ENCODE measurements at regions not wholly inside any gene's neighbourhood (a gene's known extent, or its start where the extent isn't known, plus 50 kb on each side); places are given as distances from the start of the nearest gene placed in this dataset.

DNA sequence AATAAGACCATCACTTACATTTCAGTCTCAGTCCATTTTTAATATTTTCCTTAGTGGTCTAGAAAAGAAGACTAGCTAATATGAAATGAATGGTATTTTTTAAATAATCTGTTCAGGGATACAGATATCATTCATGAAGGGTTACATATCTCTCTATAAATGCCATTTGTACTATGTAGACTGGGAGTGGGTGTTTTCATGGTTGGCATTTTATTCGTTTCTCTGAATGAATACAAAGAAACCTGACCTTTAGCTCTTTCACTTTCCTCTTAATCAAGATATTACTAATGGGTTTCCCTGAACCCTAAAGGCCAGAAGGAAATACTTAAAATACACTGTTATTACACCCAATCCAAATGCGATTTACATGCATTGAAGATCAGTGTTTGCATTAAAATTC lies 788.9 kb downstream of the TBC1D32 start:
- in situ Hi-C loops (cut with HindIII; ENCODE audit: low sequenced_read_pairs): no loop called here
- no peak for DNase-seq (ENCODE audit: low read depth, low spot score)
- H3K4me3 ChIP-seq (ENCODE audit: low read depth, low read length): no peak overlapping the region
- TF ChIP-seq, protein P1, sequence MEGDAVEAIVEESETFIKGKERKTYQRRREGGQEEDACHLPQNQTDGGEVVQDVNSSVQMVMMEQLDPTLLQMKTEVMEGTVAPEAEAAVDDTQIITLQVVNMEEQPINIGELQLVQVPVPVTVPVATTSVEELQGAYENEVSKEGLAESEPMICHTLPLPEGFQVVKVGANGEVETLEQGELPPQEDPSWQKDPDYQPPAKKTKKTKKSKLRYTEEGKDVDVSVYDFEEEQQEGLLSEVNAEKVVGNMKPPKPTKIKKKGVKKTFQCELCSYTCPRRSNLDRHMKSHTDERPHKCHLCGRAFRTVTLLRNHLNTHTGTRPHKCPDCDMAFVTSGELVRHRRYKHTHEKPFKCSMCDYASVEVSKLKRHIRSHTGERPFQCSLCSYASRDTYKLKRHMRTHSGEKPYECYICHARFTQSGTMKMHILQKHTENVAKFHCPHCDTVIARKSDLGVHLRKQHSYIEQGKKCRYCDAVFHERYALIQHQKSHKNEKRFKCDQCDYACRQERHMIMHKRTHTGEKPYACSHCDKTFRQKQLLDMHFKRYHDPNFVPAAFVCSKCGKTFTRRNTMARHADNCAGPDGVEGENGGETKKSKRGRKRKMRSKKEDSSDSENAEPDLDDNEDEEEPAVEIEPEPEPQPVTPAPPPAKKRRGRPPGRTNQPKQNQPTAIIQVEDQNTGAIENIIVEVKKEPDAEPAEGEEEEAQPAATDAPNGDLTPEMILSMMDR (IDR thresholded peaks at IDR 0.05; ENCODE audit: low read depth, low read length): no peak

DNA sequence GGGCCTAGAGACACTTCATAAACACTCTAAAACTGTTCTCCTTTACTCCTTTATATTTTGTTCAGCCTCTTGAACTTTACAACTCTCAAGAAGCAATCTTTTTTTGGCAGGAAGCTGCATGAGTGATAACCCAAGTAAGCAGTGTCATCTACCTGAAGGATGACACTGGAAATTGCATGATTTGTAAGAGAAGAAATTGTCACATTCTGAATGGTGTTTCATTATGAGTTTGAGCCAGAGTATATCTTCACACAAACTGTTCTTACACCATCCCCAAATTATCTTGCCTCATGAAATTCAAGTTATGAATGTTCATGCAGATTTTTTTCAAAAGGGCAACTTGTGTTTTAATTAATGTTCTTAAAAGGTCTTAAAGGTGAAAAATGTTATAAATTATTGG lies 799.3 kb downstream of the TBC1D32 start:
- no peak overlapping the region for H3K4me3 ChIP-seq (ENCODE audit: low read depth, low read length)
- in situ Hi-C loops (cut with HindIII; ENCODE audit: low sequenced_read_pairs): no loop called here
- DNase-seq (ENCODE audit: low read depth, low spot score): no peak
- TF ChIP-seq, protein P1 (IDR thresholded peaks at IDR 0.05; ENCODE audit: low read depth, low read length): no peak

DNA sequence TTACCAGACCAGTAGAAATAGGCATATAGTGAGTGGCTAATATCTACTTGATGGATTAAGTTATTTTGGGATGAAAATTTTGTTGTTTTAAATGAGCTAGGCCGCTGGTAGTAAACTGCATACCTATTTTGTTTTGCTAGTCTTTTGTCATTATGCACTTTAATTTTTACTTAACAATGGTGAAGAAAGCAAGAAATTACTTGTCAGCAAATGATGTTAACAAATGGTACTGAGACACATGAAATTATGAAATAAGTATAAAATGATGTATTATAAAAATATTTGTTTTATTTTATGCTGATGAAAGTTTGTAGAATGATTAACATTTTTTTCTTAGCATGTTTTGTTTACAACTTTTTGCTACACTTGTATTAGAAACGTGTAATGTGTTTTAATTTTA lies 807.7 kb downstream of the TBC1D32 start:
- TF ChIP-seq, protein P1 (IDR thresholded peaks at IDR 0.05; ENCODE audit: low read depth, low read length): no peak
- no peak for DNase-seq (ENCODE audit: low read depth, low spot score)
- no peak overlapping the region for H3K4me3 ChIP-seq (ENCODE audit: low read depth, low read length)
- in situ Hi-C loops (cut with HindIII; ENCODE audit: low sequenced_read_pairs): no loop called here

DNA sequence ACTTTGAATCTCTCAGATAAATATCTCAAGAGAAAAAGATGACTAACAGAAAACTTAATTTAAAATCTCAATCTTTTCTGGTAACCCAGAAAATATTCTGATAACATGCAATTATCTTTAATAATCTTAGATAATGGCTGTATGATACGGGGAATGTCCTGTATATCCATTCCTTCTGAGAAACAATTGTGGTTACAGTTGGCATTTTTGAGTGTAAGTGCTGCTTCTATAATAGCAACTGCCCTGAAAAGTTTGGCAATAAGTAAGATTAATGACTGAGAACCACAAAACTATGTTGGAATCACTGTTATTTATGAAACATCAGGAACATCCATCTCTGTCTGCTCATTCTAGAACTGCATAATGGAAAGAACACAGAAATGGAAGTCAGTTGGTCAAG lies 819.7 kb downstream of the TBC1D32 start:
- H3K4me3 ChIP-seq (ENCODE audit: low read depth, low read length): no peak overlapping the region
- DNase-seq (ENCODE audit: low read depth, low spot score): no peak
- TF ChIP-seq, protein P1 (IDR thresholded peaks at IDR 0.05; ENCODE audit: low read depth, low read length): no peak
- in situ Hi-C loops (cut with HindIII; ENCODE audit: low sequenced_read_pairs): no loop called here

DNA sequence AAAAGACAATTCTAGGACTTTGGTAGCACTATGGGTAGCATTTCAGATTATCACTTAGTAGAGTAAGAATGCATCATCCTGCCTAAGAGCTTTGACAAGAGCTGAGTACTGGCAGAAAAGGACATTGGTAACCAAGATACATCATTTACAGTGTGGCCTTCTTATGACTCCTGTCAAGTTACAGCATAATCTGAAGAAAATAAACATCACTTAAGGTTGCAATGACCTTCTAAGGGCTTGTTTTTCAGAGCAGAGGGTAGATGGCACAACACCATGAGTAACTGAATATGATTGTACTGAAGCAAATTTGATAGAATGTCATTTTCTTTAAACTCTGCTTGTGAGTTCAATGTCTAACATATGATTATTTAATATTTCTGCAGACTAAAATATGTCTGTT lies 822.6 kb downstream of the TBC1D32 start:
- no peak overlapping the region for H3K4me3 ChIP-seq (ENCODE audit: low read depth, low read length)
- TF ChIP-seq, protein P1 (IDR thresholded peaks at IDR 0.05; ENCODE audit: low read depth, low read length): no peak
- in situ Hi-C loops (cut with HindIII; ENCODE audit: low sequenced_read_pairs): no loop called here
- no peak for DNase-seq (ENCODE audit: low read depth, low spot score)

DNA sequence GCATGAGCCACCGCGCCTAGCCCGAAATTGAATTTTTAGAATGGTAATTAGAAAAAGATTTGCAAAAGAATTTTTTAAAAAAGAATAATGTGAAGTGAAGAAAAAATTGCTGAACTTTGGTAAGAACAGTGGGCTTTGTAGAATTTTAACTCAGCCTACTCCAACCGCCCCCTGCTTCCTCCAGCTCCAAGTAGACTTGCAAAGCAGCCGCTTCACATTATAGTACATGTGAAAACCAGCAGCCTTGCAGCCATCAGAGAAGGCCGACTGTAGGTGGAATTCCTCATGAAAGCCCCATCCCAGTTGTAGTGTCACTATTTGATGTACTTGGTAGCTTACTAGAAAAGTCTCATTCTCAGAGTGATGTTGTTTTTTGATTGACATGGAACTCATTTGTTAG lies 835.6 kb downstream of the TBC1D32 start:
- no peak overlapping the region for H3K4me3 ChIP-seq (ENCODE audit: low read depth, low read length)
- in situ Hi-C loops (cut with HindIII; ENCODE audit: low sequenced_read_pairs): no loop called here
- DNase-seq (ENCODE audit: low read depth, low spot score): no peak
- TF ChIP-seq, protein P1 (IDR thresholded peaks at IDR 0.05; ENCODE audit: low read depth, low read length): no peak

DNA sequence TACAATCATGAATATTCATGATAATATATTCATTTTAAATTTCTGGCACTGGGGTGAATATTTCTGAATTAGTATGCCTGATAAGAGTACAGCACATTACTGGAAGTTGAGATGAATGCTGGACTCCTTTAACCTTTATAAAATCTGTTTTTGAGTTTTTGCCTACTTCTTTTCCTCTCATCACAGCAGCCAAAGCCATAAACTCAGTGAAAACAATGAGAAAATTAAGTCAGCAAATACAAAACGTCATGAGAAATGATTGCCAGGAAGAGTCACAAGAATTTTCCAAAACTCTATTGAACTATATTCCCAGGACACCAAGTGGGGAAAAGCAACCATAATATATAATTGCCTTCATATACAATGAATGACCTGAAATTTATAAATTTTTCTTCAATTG lies 837.6 kb downstream of the TBC1D32 start:
- DNase-seq (ENCODE audit: low read depth, low spot score): no peak
- in situ Hi-C loops (cut with HindIII; ENCODE audit: low sequenced_read_pairs): no loop called here
- H3K4me3 ChIP-seq (ENCODE audit: low read depth, low read length): no peak overlapping the region
- TF ChIP-seq, protein P1 (IDR thresholded peaks at IDR 0.05; ENCODE audit: low read depth, low read length): no peak

All from astrocyte of the spinal cord (primary cell).